Transverse colon (tissue), 4 donors: ENCODE measurements at regions not wholly inside any gene's neighbourhood (a gene's known extent, or its start where the extent isn't known, plus 50 kb on each side); places are given as distances from the start of the nearest gene placed in this dataset.

Experiments used
- CTCF ChIP-seq, 5 experiments: fragments of 200-600 bp in 3 of 5; fragments of 450-650 bp in 2 of 5; sonication (generic) in 3 of 5; IDR thresholded peaks; 1 replicate in 2 of 5; 2 replicates in 3 of 5; pipeline ENCODE4 v1.5.1; 2016 to 2017; ENCODE audit warnings: antibody characterized with exemption in 5 of 5, inconsistent platforms in 3 of 5, mild to moderate bottlenecking in 2 of 5, moderate library complexity in 1 of 5
- EP300 ChIP-seq: sonication (generic); formaldehyde crosslinking; IDR thresholded peaks from one replicate; pipeline ENCODE4 v1.6.1; 2017; ENCODE audit warnings: antibody characterized with exemption, low read depth
- POLR2A ChIP-seq: fragments of 450-650 bp; IDR thresholded peaks from one replicate; pipeline ENCODE4 v1.6.1; 2016; ENCODE audit warnings: antibody characterized with exemption, mild to moderate bottlenecking, moderate library complexity
- POLR2AphosphoS5 ChIP-seq, 3 donors: sonication (generic); formaldehyde crosslinking; IDR thresholded peaks; one replicate each; pipeline ENCODE4 v1.6.1; 2016; ENCODE audit warnings: antibody characterized with exemption in 3 of 3

DNA sequence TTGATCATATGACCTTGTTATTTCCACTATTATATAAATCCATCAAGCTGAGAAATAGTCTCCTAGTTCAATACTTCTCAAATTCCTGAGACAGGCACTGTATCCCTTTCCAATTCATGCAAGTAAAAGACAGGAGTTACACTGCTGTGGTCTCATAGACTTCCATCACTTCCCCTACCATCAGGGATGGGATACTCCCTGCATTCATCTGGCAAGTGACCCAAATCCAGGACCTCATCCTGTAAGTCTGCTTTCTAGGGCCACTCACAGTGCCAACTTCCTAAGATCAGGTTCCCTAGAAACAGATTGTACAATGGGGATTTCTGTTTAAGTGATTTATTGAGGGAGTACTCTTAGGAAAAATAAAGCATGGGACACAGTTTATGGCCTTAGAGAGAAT is 424.0 kb upstream of the CDH7 start:
- TF ChIP-seq CTCF (IDR thresholded peaks at IDR 0.05), result no peak
- TF ChIP-seq POLR2A, result no peak
- TF ChIP-seq POLR2AphosphoS5 (IDR thresholded peaks at IDR 0.05), result no peak
- TF ChIP-seq EP300, result no peak
